Trophoblast cell (in vitro differentiated cells and primary cell): ENCODE measurements at regions not wholly inside any gene's neighbourhood (a gene's known extent, or its start where the extent isn't known, plus 50 kb on each side); places are given as distances from the start of the nearest gene placed in this dataset.

Experiments
- DNase-seq, 2 donors: peaks; one replicate each; pipeline ENCODE4 v3.0.0-alpha.2; 2016
- H2AFZ ChIP-seq: 2 replicates; pipeline ENCODE4 v1.6.1; 2013; ENCODE audit warnings: low read length, moderate library complexity, mild to moderate bottlenecking; ENCODE audit not compliant: insufficient read depth, poor library complexity
- H2AK5ac ChIP-seq: 2 replicates; pipeline ENCODE4 v1.6.1; 2013; ENCODE audit warnings: mild to moderate bottlenecking, low read length
- H2BK120ac ChIP-seq: 2 replicates; pipeline ENCODE4 v1.6.1; 2013; ENCODE audit warnings: low read length, mild to moderate bottlenecking, moderate library complexity; ENCODE audit not compliant: insufficient read depth, poor library complexity
- H2BK12ac ChIP-seq: 2 replicates; pipeline ENCODE4 v1.6.1; 2013; ENCODE audit warnings: mild to moderate bottlenecking, low read length, moderate library complexity
- H2BK5ac ChIP-seq: 2 replicates; pipeline ENCODE4 v1.6.1; 2013; ENCODE audit warnings: low read length, low read depth, moderate library complexity, mild to moderate bottlenecking; ENCODE audit not compliant: poor library complexity
- H3K14ac ChIP-seq: 2 replicates; pipeline ENCODE4 v1.6.1; 2013; ENCODE audit warnings: mild to moderate bottlenecking, low read length
- H3K18ac ChIP-seq: 2 replicates; pipeline ENCODE4 v1.6.1; 2013; ENCODE audit warnings: mild to moderate bottlenecking, low read length
- H3K23ac ChIP-seq: 2 replicates; pipeline ENCODE4 v1.6.1; 2013; ENCODE audit warnings: low read length
- H3K27ac ChIP-seq: 2 replicates; pipeline ENCODE4 v1.5.1; 2013; ENCODE audit warnings: low read depth, mild to moderate bottlenecking, inconsistent platforms, low read length, moderate library complexity
- H3K27me3 ChIP-seq: 2 replicates; pipeline ENCODE4 v1.6.1; 2013; ENCODE audit warnings: inconsistent platforms, mild to moderate bottlenecking, low read length, moderate library complexity; ENCODE audit not compliant: insufficient read depth
- H3K36me3 ChIP-seq, 2 experiments: 1 replicate in 1 of 2; 2 replicates in 1 of 2; pipeline ENCODE4 v1.6.1; 2013; ENCODE audit warnings: low read length in 2 of 2, mild to moderate bottlenecking in 2 of 2, moderate library complexity in 1 of 2; ENCODE audit not compliant: insufficient read depth in 2 of 2, control insufficient read depth in 1 of 2
- H3K4ac ChIP-seq: 2 replicates; pipeline ENCODE4 v1.6.1; 2013; ENCODE audit warnings: low read depth, mild to moderate bottlenecking, low read length, moderate library complexity
- H3K4me1 ChIP-seq, 2 experiments: 1 replicate in 1 of 2; 2 replicates in 1 of 2; pipeline ENCODE4 v1.6.1; 2013; ENCODE audit warnings: low read length in 2 of 2, mild to moderate bottlenecking in 2 of 2, moderate library complexity in 1 of 2; ENCODE audit not compliant: insufficient read depth in 2 of 2, control insufficient read depth in 1 of 2
- H3K4me2 ChIP-seq: 2 replicates; pipeline ENCODE4 v1.6.1; 2013; ENCODE audit warnings: inconsistent platforms, mild to moderate bottlenecking, low read length, moderate library complexity
- H3K4me3 ChIP-seq: 2 replicates; pipeline ENCODE4 v1.5.1; 2013; ENCODE audit warnings: mild to moderate bottlenecking, low read depth, low read length, inconsistent platforms
- H3K79me1 ChIP-seq: one replicate; pipeline ENCODE4 v1.6.1; 2013; ENCODE audit warnings: low read length
- H3K79me2 ChIP-seq: 2 replicates; pipeline ENCODE4 v1.6.1; 2013; ENCODE audit warnings: low read length, mild to moderate bottlenecking; ENCODE audit not compliant: control insufficient read depth, insufficient read depth, poor library complexity
- H3K9ac ChIP-seq: 2 replicates; pipeline ENCODE4 v1.6.1; 2013; ENCODE audit warnings: mild to moderate bottlenecking, low read length
- H3K9me3 ChIP-seq: 2 replicates; pipeline ENCODE4 v1.6.1; 2013; ENCODE audit warnings: low read depth, mild to moderate bottlenecking, control low read depth, inconsistent platforms, low read length; ENCODE audit not compliant: insufficient read depth
- H4K12ac ChIP-seq: 2 replicates; pipeline ENCODE4 v1.6.1; 2013; ENCODE audit warnings: low read depth, mild to moderate bottlenecking, low read length, moderate library complexity
- H4K8ac ChIP-seq: 2 replicates; pipeline ENCODE4 v1.6.1; 2013; ENCODE audit warnings: low read depth, mild to moderate bottlenecking, low read length, moderate library complexity
- H4K91ac ChIP-seq: one replicate; pipeline ENCODE4 v1.6.1; 2013; ENCODE audit warnings: low read depth, mild to moderate bottlenecking, low read length, moderate library complexity
- WGBS: extraction: QIAGEN DNeasy Blood & Tissue Kit; methylation state at CpG from one replicate; pipeline ENCODE4 v1.1.7; 2013; ENCODE audit warnings: missing lambda C conversion rate; ENCODE audit not compliant: insufficient read length, insufficient coverage; ENCODE audit errors: extremely low coverage; 5-methylcytosine and 5-hydroxymethylcytosine counted together

- H3K4me3 ChIP-seq, result no peak overlapping the region
- no peak overlapping the region for H3K4ac ChIP-seq
- H2AK5ac ChIP-seq, result no peak overlapping the region
- H2AFZ ChIP-seq, result no peak overlapping the region
- H3K79me1 ChIP-seq, result no peaks in the 10 kb centered on the region
- no peaks in the 10 kb centered on the region for H3K79me2 ChIP-seq
- no peak for DNase-seq
- H4K12ac ChIP-seq, result no peak overlapping the region
- no peaks in the 10 kb centered on the region for H3K4me1 ChIP-seq
- no peak overlapping the region for H3K4me2 ChIP-seq
- WGBS, result no CpG with 5 or more reads among the region's 11 CpGs
- H3K14ac ChIP-seq, result no peak overlapping the region
- peaks cover 7% of the 10 kb centered on the region for H3K9me3 ChIP-seq
- no peak overlapping the region for H4K8ac ChIP-seq
- H2BK12ac ChIP-seq, result no peak overlapping the region
- no peaks in the 10 kb centered on the region for H3K36me3 ChIP-seq
- no peak overlapping the region for H2BK5ac ChIP-seq
- H3K27me3 ChIP-seq, result no peaks in the 10 kb centered on the region
- no peak overlapping the region for H4K91ac ChIP-seq
- H3K27ac ChIP-seq, result no peak overlapping the region
- H3K18ac ChIP-seq, result no peak overlapping the region
- H3K9ac ChIP-seq, result no peak overlapping the region
- H2BK120ac ChIP-seq, result no peak overlapping the region
- H3K23ac ChIP-seq, result no peak overlapping the region
Observed at GRCh38 chr5:173672891-173673290, 56.4 kb upstream of the BOD1 start.

GRCh38 chr5:173673295-173674101, 57.0 kb upstream of the BOD1 start:
- H2BK120ac ChIP-seq, result no peak overlapping the region
- no peaks in the 10 kb centered on the region for H3K27me3 ChIP-seq
- H3K79me1 ChIP-seq, result no peaks in the 10 kb centered on the region
- H3K4me2 ChIP-seq, result no peak overlapping the region
- DNase-seq, result no peak
- no peak overlapping the region for H2AFZ ChIP-seq
- H4K12ac ChIP-seq, result no peak overlapping the region
- H3K36me3 ChIP-seq, result no peaks in the 10 kb centered on the region
- no peak overlapping the region for H2BK5ac ChIP-seq
- no peak overlapping the region for H4K91ac ChIP-seq
- WGBS, result no CpG with 5 or more reads among the region's 16 CpGs
- H2BK12ac ChIP-seq, result no peak overlapping the region
- no peak overlapping the region for H3K23ac ChIP-seq
- peaks cover 3% of the 10 kb centered on the region for H3K9me3 ChIP-seq
- no peak overlapping the region for H3K14ac ChIP-seq
- no peak overlapping the region for H3K4me3 ChIP-seq
- no peaks in the 10 kb centered on the region for H3K4me1 ChIP-seq
- H3K4ac ChIP-seq, result no peak overlapping the region
- no peak overlapping the region for H3K27ac ChIP-seq
- no peak overlapping the region for H2AK5ac ChIP-seq
- H3K9ac ChIP-seq, result no peak overlapping the region
- no peak overlapping the region for H3K18ac ChIP-seq
- H3K79me2 ChIP-seq, result no peaks in the 10 kb centered on the region
- no peak overlapping the region for H4K8ac ChIP-seq

- Histone ChIP-seq H3K23ac (no peak overlapping the region), H3K27ac (no peak overlapping the region), H3K18ac (no peak overlapping the region), H2BK12ac (no peak overlapping the region), H2AK5ac (no peak overlapping the region), H4K12ac (no peak overlapping the region), H3K79me2 (no peaks in the 10 kb centered on the region), H2AFZ (no peak overlapping the region), H3K4ac (no peak overlapping the region), H3K4me1 (no peaks in the 10 kb centered on the region), H3K9me3 (peaks cover 3% of the 10 kb centered on the region), H3K14ac (no peak overlapping the region), H3K27me3 (no peaks in the 10 kb centered on the region), H2BK5ac (no peak overlapping the region), H2BK120ac (no peak overlapping the region), H3K79me1 (no peaks in the 10 kb centered on the region), H3K36me3 (no peaks in the 10 kb centered on the region), H4K91ac (no peak overlapping the region), H3K4me3 (no peak overlapping the region), H3K4me2 (no peak overlapping the region), H3K9ac (no peak overlapping the region), H4K8ac (no peak overlapping the region)
- no CpG with 5 or more reads among the region's 6 CpGs for WGBS
- no peak for DNase-seq
Observed at GRCh38 chr5:173675287-173675996, 59.0 kb upstream of the BOD1 start.

GRCh38 chr5:173676375-173676774, 59.9 kb upstream of the BOD1 start:
- no peak overlapping the region for H3K4ac ChIP-seq
- no peak overlapping the region for H3K9ac ChIP-seq
- DNase-seq, result no peak
- H3K79me2 ChIP-seq, result no peaks in the 10 kb centered on the region
- H4K91ac ChIP-seq, result no peak overlapping the region
- no peak overlapping the region for H3K18ac ChIP-seq
- H2BK120ac ChIP-seq, result no peak overlapping the region
- H3K4me2 ChIP-seq, result no peak overlapping the region
- H3K4me1 ChIP-seq, result no peaks in the 10 kb centered on the region
- no peak overlapping the region for H3K14ac ChIP-seq
- H3K4me3 ChIP-seq, result no peak overlapping the region
- no peak overlapping the region for H2AK5ac ChIP-seq
- H3K79me1 ChIP-seq, result no peaks in the 10 kb centered on the region
- H3K27me3 ChIP-seq, result no peaks in the 10 kb centered on the region
- peaks cover 3% of the 10 kb centered on the region for H3K9me3 ChIP-seq
- no peaks in the 10 kb centered on the region for H3K36me3 ChIP-seq
- H2BK12ac ChIP-seq, result no peak overlapping the region
- H4K8ac ChIP-seq, result no peak overlapping the region
- H2BK5ac ChIP-seq, result no peak overlapping the region
- no CpG with 5 or more reads among the region's 2 CpGs for WGBS
- H3K27ac ChIP-seq, result no peak overlapping the region
- H3K23ac ChIP-seq, result no peak overlapping the region
- no peak overlapping the region for H2AFZ ChIP-seq
- H4K12ac ChIP-seq, result no peak overlapping the region
